H1 (cell line): ENCODE measurements at regions not wholly inside any gene's neighbourhood (a gene's known extent, or its start where the extent isn't known, plus 50 kb on each side); places are given as distances from the start of the nearest gene placed in this dataset.

Experiments used
- CTCF ChIA-PET: fragments of 300-600 bp; sonication (Branson Sonifier 250); formaldehyde crosslinking; loops from one replicate; lab custom pipeline; 2021; ENCODE audit not compliant: partially characterized antibody; lab: Charles Lee
- POLR2A ChIA-PET: fragments of 300-600 bp; sonication (Branson Sonifier 250); formaldehyde crosslinking; loops from one replicate; lab custom pipeline; 2021; ENCODE audit warnings: inconsistent platforms; ENCODE audit not compliant: partially characterized antibody; lab: Charles Lee
- DNase-seq, 2 experiments: peaks; one replicate each; pipeline versions ENCODE4 v3.0.0 to v3.0.0-alpha.2; 2010 to 2022; ENCODE audit warnings: low spot score in 2 of 2, low read depth in 1 of 2, mixed read lengths in 1 of 2
- FAIRE-seq: peaks from 2 replicates; lab custom pipeline; 2011; peaks lifted over from hg19 to GRCh38; lab: Jason Lieb, UNC
- H2AFZ ChIP-seq: 2 replicates; pipeline ENCODE4 v1.8.1; 2012; ENCODE audit warnings: low read length, inconsistent platforms
- H2AK5ac ChIP-seq: 2 replicates; pipeline ENCODE4 v1.6.1; 2013; ENCODE audit warnings: low read depth, low read length
- H2BK120ac ChIP-seq: replicated peaks from 2 replicates; pipeline ENCODE3; 2013; ENCODE audit warnings: low read depth, low read length, inconsistent platforms
- H2BK12ac ChIP-seq: 2 replicates; pipeline ENCODE4 v1.6.1; 2013; ENCODE audit warnings: low read depth, low read length
- H2BK15ac ChIP-seq: 2 replicates; pipeline ENCODE4 v1.6.1; 2013; ENCODE audit warnings: low read length
- H2BK20ac ChIP-seq: 2 replicates; pipeline ENCODE4 v1.6.1; 2013; ENCODE audit warnings: low read length
- H2BK5ac ChIP-seq: 2 replicates; pipeline ENCODE4 v1.6.1; 2013; ENCODE audit warnings: low read depth, low read length
- H3K14ac ChIP-seq: 2 replicates; pipeline ENCODE4 v1.6.1; 2013; ENCODE audit warnings: inconsistent platforms; ENCODE audit not compliant: insufficient read length
- H3K18ac ChIP-seq: 2 replicates; pipeline ENCODE4 v1.6.1; 2013; ENCODE audit warnings: low read length; ENCODE audit errors: extremely low read depth
- H3K23ac ChIP-seq: 2 replicates; pipeline ENCODE4 v1.6.1; 2013; ENCODE audit warnings: inconsistent platforms; ENCODE audit not compliant: insufficient read length
- H3K23me2 ChIP-seq: 2 replicates; pipeline ENCODE4 v1.6.1; 2013; ENCODE audit warnings: low read depth, low read length
- H3K27ac ChIP-seq: 2 replicates; pipeline ENCODE4 v1.6.1; 2011; ENCODE audit warnings: low read depth, low read length, inconsistent platforms
- H3K27me3 ChIP-seq, 4 experiments: replicated peaks in 1 of 4; 1 replicate in 1 of 4; 2 replicates in 3 of 4; pipeline versions ENCODE4 v1.6.1 to v1.8.1; 2011 to 2013; ENCODE audit warnings: low read length in 3 of 4, mild to moderate bottlenecking in 3 of 4, inconsistent platforms in 2 of 4, mixed read lengths in 2 of 4, moderate library complexity in 1 of 4; ENCODE audit not compliant: control insufficient read depth in 3 of 4, insufficient read depth in 3 of 4; ENCODE audit errors: extremely low read depth in 1 of 4
- H3K36me3 ChIP-seq, 4 experiments: 2 replicates each; pipeline versions ENCODE4 v1.6.1 to v1.8.1; 2011 to 2013; ENCODE audit warnings: mild to moderate bottlenecking in 4 of 4, low read length in 3 of 4, moderate library complexity in 2 of 4, control low read depth in 1 of 4, inconsistent platforms in 1 of 4; ENCODE audit not compliant: insufficient read depth in 4 of 4, control insufficient read depth in 2 of 4
- H3K4ac ChIP-seq: replicated peaks from 2 replicates; pipeline ENCODE3; 2013; ENCODE audit warnings: low read length, low read depth, mixed read lengths, inconsistent platforms; ENCODE audit not compliant: insufficient read length
- H3K4me1 ChIP-seq, 4 experiments: replicated peaks in 1 of 4; 1 replicate in 1 of 4; 2 replicates in 3 of 4; pipeline versions ENCODE4 v1.6.1 to v1.8.1; 2011 to 2013; ENCODE audit warnings: low read length in 3 of 4, inconsistent platforms in 2 of 4, mixed read lengths in 1 of 4; ENCODE audit not compliant: insufficient read depth in 4 of 4, control insufficient read depth in 3 of 4
- H3K4me2 ChIP-seq, 2 experiments: 2 replicates each; pipeline versions ENCODE4 v1.6.1 to v1.8.1; 2011 to 2013; ENCODE audit warnings: low read depth in 2 of 2, low read length in 2 of 2, control low read depth in 1 of 2, inconsistent platforms in 1 of 2, mild to moderate bottlenecking in 1 of 2; ENCODE audit not compliant: insufficient read depth in 1 of 2
- H3K4me3 ChIP-seq, 4 experiments: fragments of 200-600, 300-600 bp in 1 of 4; sonication (generic), shearing (Covaris generic), sonication (Bioruptor Twin) in 1 of 4; 2 replicates each; pipeline versions ENCODE4 v1.5.1 to v1.8.1; 2011 to 2016; ENCODE audit warnings: low read length in 4 of 4, low read depth in 3 of 4, control low read depth in 2 of 4, inconsistent platforms in 2 of 4, mild to moderate bottlenecking in 2 of 4, mixed read lengths in 1 of 4, moderate library complexity in 1 of 4; ENCODE audit not compliant: insufficient read depth in 2 of 4; ENCODE audit errors: extremely low read depth in 1 of 4
- H3K56ac ChIP-seq: replicated peaks from 2 replicates; pipeline ENCODE3; 2013; ENCODE audit warnings: low read depth, mild to moderate bottlenecking, mixed read lengths, low read length, inconsistent platforms; ENCODE audit not compliant: insufficient read length
- H3K79me1 ChIP-seq: 2 replicates; pipeline ENCODE4 v1.6.1; 2013; ENCODE audit warnings: low read depth, low read length, control low read depth
- H3K79me2 ChIP-seq, 2 experiments: 2 replicates each; pipeline versions ENCODE4 v1.6.1 to v1.8.1; 2012 to 2013; ENCODE audit warnings: low read length in 2 of 2, mild to moderate bottlenecking in 2 of 2, inconsistent platforms in 1 of 2; ENCODE audit not compliant: insufficient read depth in 2 of 2, control insufficient read depth in 1 of 2
- H3K9ac ChIP-seq, 4 experiments: replicated peaks in 1 of 4; 1 replicate in 1 of 4; 2 replicates in 3 of 4; pipeline versions ENCODE4 v1.6.1 to v1.8.1; 2011 to 2013; ENCODE audit warnings: low read depth in 3 of 4, low read length in 3 of 4, control low read depth in 2 of 4, mild to moderate bottlenecking in 2 of 4, moderate library complexity in 2 of 4, inconsistent platforms in 1 of 4; ENCODE audit errors: extremely low read depth in 1 of 4
- H3K9me3 ChIP-seq, 2 experiments: 2 replicates each; pipeline versions ENCODE4 v1.6.1 to v1.8.1; 2012 to 2013; ENCODE audit warnings: mild to moderate bottlenecking in 2 of 2, moderate library complexity in 2 of 2, control low read depth in 1 of 2, inconsistent platforms in 1 of 2, low read depth in 1 of 2, low read length in 1 of 2, mixed read lengths in 1 of 2; ENCODE audit not compliant: insufficient read depth in 2 of 2
- H4K20me1 ChIP-seq, 2 experiments: replicated peaks in 1 of 2; 2 replicates each; pipeline versions ENCODE3 to v1.8.1; 2011 to 2013; ENCODE audit warnings: inconsistent platforms in 2 of 2, low read length in 2 of 2, mild to moderate bottlenecking in 1 of 2; ENCODE audit not compliant: insufficient read depth in 2 of 2, control insufficient read depth in 1 of 2
- H4K5ac ChIP-seq: 2 replicates; pipeline ENCODE4 v1.6.1; 2013; ENCODE audit warnings: low read length, low read depth, mixed read lengths, inconsistent platforms; ENCODE audit not compliant: insufficient read length
- H4K8ac ChIP-seq: 2 replicates; pipeline ENCODE4 v1.8.0; 2013; ENCODE audit warnings: mild to moderate bottlenecking, moderate library complexity, low read length, inconsistent platforms; ENCODE audit not compliant: insufficient read depth; ENCODE audit errors: extremely low read depth
- H4K91ac ChIP-seq: replicated peaks from 2 replicates; pipeline ENCODE3; 2013; ENCODE audit warnings: low read length, mixed read lengths, inconsistent platforms; ENCODE audit not compliant: insufficient read length
- RXRA ChIP-seq: IDR thresholded peaks from 2 replicates; pipeline ENCODE4 v1.6.1; 2011; ENCODE audit warnings: low read depth, mild to moderate bottlenecking, low read length, moderate library complexity; ENCODE audit not compliant: insufficient read depth
- SAP30 ChIP-seq: fragments of 300-600 bp; sonication (generic); IDR thresholded peaks from 2 replicates; pipeline ENCODE4 v1.7.1; 2012; ENCODE audit warnings: low read length, moderate library complexity, mild to moderate bottlenecking, inconsistent platforms; ENCODE audit not compliant: insufficient read depth, insufficient replicate concordance
- SP1 ChIP-seq: IDR thresholded peaks from 2 replicates; pipeline ENCODE4 v1.6.1; 2011; ENCODE audit warnings: low read depth, low read length
- TBP ChIP-seq: IDR thresholded peaks from 2 replicates; pipeline ENCODE4 v1.6.1; 2011; ENCODE audit warnings: low read depth, low read length, improper control_type of control experiment
- WGBS, 2 experiments: shearing (Covaris generic) in 1 of 2; methylation state at CpG; one replicate each; pipeline versions ENCODE4 v1.1.6 to v1.1.7; 2013 to 2015; ENCODE audit warnings: low lambda C conversion rate in 2 of 2, mixed read lengths in 2 of 2, inconsistent platforms in 1 of 2, low coverage in 1 of 2, missing lambda C conversion rate in 1 of 2; ENCODE audit not compliant: insufficient replicate concordance in 2 of 2, insufficient coverage in 1 of 2, insufficient read length in 1 of 2; ENCODE audit errors: extremely low coverage in 1 of 2, missing lambda C conversion rate in 1 of 2; 5-methylcytosine and 5-hydroxymethylcytosine counted together
- TF ChIP-seq, protein P1 (sequence below), 3 experiments: IDR thresholded peaks; 1 replicate in 2 of 3; 2 replicates in 1 of 3; pipeline versions ENCODE4 v1.5.1 to v1.6.1; 2011; ENCODE audit warnings: low read length in 3 of 3, mild to moderate bottlenecking in 3 of 3, inconsistent platforms in 2 of 3, low read depth in 1 of 3, moderate library complexity in 1 of 3; ENCODE audit not compliant: insufficient read depth in 1 of 3; ENCODE audit errors: control extremely low read depth in 1 of 3
- TF ChIP-seq, protein P2 (sequence below): IDR thresholded peaks from 2 replicates; pipeline ENCODE4 v1.6.1; 2012; ENCODE audit warnings: inconsistent platforms

DNA sequence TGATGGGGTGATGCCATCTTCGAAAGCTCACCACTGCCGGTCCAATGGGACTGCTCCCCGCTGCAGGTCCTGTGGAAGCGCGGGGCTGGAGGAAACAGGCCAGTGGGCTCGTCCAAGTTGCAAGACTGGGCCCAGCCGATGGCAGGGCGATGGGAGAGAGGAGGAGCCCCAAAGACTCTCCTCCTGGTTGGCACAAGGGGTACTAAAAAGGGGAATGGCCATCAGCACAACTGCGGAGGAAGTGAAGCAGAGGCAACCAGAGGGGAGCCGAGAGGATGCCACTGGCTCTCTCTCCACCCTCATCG, 357.1 kb downstream of the SHANK2 start:
- ChIA-PET POLR2A (interaction anchor here (1.6 kb wide), 1 partner anchor 23 kb away, joined by 3 read pairs; no protein-coding TSS in a partner anchor), CTCF (interaction anchor here (1.0 kb wide), 2 partner anchors 10 to 53 kb away, joined by 3 to 4 read pairs; no protein-coding TSS in a partner anchor)
- no peak overlapping the region for H4K5ac ChIP-seq
- TF ChIP-seq, protein P1, sequence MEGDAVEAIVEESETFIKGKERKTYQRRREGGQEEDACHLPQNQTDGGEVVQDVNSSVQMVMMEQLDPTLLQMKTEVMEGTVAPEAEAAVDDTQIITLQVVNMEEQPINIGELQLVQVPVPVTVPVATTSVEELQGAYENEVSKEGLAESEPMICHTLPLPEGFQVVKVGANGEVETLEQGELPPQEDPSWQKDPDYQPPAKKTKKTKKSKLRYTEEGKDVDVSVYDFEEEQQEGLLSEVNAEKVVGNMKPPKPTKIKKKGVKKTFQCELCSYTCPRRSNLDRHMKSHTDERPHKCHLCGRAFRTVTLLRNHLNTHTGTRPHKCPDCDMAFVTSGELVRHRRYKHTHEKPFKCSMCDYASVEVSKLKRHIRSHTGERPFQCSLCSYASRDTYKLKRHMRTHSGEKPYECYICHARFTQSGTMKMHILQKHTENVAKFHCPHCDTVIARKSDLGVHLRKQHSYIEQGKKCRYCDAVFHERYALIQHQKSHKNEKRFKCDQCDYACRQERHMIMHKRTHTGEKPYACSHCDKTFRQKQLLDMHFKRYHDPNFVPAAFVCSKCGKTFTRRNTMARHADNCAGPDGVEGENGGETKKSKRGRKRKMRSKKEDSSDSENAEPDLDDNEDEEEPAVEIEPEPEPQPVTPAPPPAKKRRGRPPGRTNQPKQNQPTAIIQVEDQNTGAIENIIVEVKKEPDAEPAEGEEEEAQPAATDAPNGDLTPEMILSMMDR (IDR thresholded peaks at IDR 0.05; ENCODE audit: control extremely low read depth in 1 of 3, insufficient read depth in 1 of 3, low read depth in 1 of 3, low read length in 3 of 3) = no peak
- TF ChIP-seq TBP (no peak), SAP30 (no peak), RXRA (no peak), SP1 (no peak)
- TF ChIP-seq, protein P2, sequence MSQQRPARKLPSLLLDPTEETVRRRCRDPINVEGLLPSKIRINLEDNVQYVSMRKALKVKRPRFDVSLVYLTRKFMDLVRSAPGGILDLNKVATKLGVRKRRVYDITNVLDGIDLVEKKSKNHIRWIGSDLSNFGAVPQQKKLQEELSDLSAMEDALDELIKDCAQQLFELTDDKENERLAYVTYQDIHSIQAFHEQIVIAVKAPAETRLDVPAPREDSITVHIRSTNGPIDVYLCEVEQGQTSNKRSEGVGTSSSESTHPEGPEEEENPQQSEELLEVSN = no peak
- H3K4me3 ChIP-seq = no peak overlapping the region
- DNase-seq = no peak
- no peak overlapping the region for H3K18ac ChIP-seq
- H3K9ac ChIP-seq = no peak overlapping the region
- no peak for FAIRE-seq
- peaks cover 3% of the 10 kb centered on the region; the same call in 1 of the 2 replicates for H3K79me1 ChIP-seq
- no peaks in the 10 kb centered on the region for H3K36me3 ChIP-seq
- H2BK5ac ChIP-seq = no peak overlapping the region
- H3K79me2 ChIP-seq = no peaks in the 10 kb centered on the region
- H3K9me3 ChIP-seq = peaks cover 2 to 4% of the 10 kb centered on the region in 2 experiments; a peak in 3 of 4 replicates
- no peak overlapping the region for H2BK15ac ChIP-seq
- H3K23me2 ChIP-seq = no peaks in the 10 kb centered on the region
- H3K4me2 ChIP-seq = no peak overlapping the region
- no peak overlapping the region for H3K56ac ChIP-seq
- H3K14ac ChIP-seq = no peak overlapping the region
- H3K23ac ChIP-seq = no peak overlapping the region
- H2AK5ac ChIP-seq = no peak overlapping the region
- no peak overlapping the region for H3K4ac ChIP-seq
- H3K27me3 ChIP-seq = no peaks in the 10 kb centered on the region; a peak in 1 of 7 replicates
- H4K8ac ChIP-seq = peak overlapping the region; percentile 9; the same call in 1 of the 2 replicates
- H2BK12ac ChIP-seq = no peak overlapping the region
- H3K4me1 ChIP-seq = peaks cover 0 to 3% (median under 1%) of the 10 kb centered on the region in 4 experiments; a peak in 2 of 7 replicates
- no peak overlapping the region for H2AFZ ChIP-seq
- no peak overlapping the region for H2BK20ac ChIP-seq
- H4K91ac ChIP-seq = no peak overlapping the region
- no peak overlapping the region for H2BK120ac ChIP-seq
- no peak overlapping the region for H3K27ac ChIP-seq
- 92% methylated on average over 11 of the region's 11 CpGs; no CpG with 5 or more reads in 1 of the 2 experiments for WGBS, 2 experiments
- no peaks in the 10 kb centered on the region for H4K20me1 ChIP-seq
